IMR-90 (cell line): ENCODE measurements at regions not wholly inside any gene's neighbourhood (a gene's known extent, or its start where the extent isn't known, plus 50 kb on each side); places are given as distances from the start of the nearest gene placed in this dataset.

Experiments used
- ATAC-seq: fragments of 200-7000 bp; cut with Tn5 transposase; 2 replicates; pipeline ENCODE4 v1.9.1; 2020; ENCODE audit warnings: low read depth, mild to moderate bottlenecking, moderate library complexity
- BruUV-seq: library from RNA; stranded (reverse); fragments of 400-500 nt; replicated peaks from 2 replicates; lab custom pipeline; 2021; lab: Mats Ljungman, UMichigan
- CTCF ChIA-PET: fragments of 300-600 bp; formaldehyde crosslinking; extraction: SDS; loops from one replicate; lab custom pipeline; 2021; ENCODE audit warnings: antibody characterized with exemption; lab: Yijun Ruan, JAX
- POLR2A ChIA-PET: fragments of 300-600 bp; sonication (Branson Sonifier 250); formaldehyde crosslinking; loops from one replicate; lab custom pipeline; 2022; ENCODE audit warnings: antibody characterized with exemption; ENCODE audit not compliant: unreplicated experiment; lab: Charles Lee
- DNase-seq: peaks from one replicate; pipeline ENCODE4 v3.0.0; 2013
- H2AFZ ChIP-seq: replicated peaks from 2 replicates; pipeline ENCODE3; 2013; ENCODE audit warnings: low read length, mild to moderate bottlenecking; ENCODE audit not compliant: poor library complexity
- H2AK5ac ChIP-seq: 2 replicates; pipeline ENCODE4 v1.6.1; 2013; ENCODE audit warnings: low read depth, low read length, inconsistent platforms
- H2AK9ac ChIP-seq: replicated peaks from 2 replicates; pipeline ENCODE3; 2013; ENCODE audit warnings: mild to moderate bottlenecking, low read depth, low read length, moderate library complexity; ENCODE audit not compliant: poor library complexity
- H2BK120ac ChIP-seq: 2 replicates; pipeline ENCODE4 v1.6.1; 2013; ENCODE audit warnings: low read depth, low read length, inconsistent platforms
- H2BK15ac ChIP-seq: 3 replicates; pipeline ENCODE4 v1.6.1; 2013; ENCODE audit warnings: low read depth, low read length, inconsistent platforms
- H2BK20ac ChIP-seq: 2 replicates; pipeline ENCODE4 v1.6.1; 2013; ENCODE audit warnings: low read depth, mild to moderate bottlenecking, inconsistent platforms, low read length, moderate library complexity
- H2BK5ac ChIP-seq: 2 replicates; pipeline ENCODE4 v1.6.1; 2013; ENCODE audit warnings: mild to moderate bottlenecking, low read depth, low read length, inconsistent platforms; ENCODE audit not compliant: poor library complexity, severe bottlenecking
- H3K14ac ChIP-seq: replicated peaks from 2 replicates; pipeline ENCODE4 v1.6.1; 2013; ENCODE audit warnings: low read depth, low read length, inconsistent platforms
- H3K18ac ChIP-seq: 2 replicates; pipeline ENCODE4 v1.6.1; 2013; ENCODE audit warnings: low read depth, low read length, control low read depth
- H3K23ac ChIP-seq: 2 replicates; pipeline ENCODE4 v1.6.1; 2013; ENCODE audit warnings: low read depth, low read length, inconsistent platforms
- H3K27ac ChIP-seq: 2 replicates; pipeline ENCODE4 v1.5.1; 2013; ENCODE audit warnings: mild to moderate bottlenecking, control low read depth, low read length; ENCODE audit not compliant: insufficient read depth
- H3K27me3 ChIP-seq: 2 replicates; pipeline ENCODE4 v1.6.1; 2013; ENCODE audit warnings: low read length; ENCODE audit not compliant: control insufficient read depth, insufficient read depth
- H3K36me3 ChIP-seq: 2 replicates; pipeline ENCODE4 v1.6.1; 2013; ENCODE audit warnings: low read length, mixed read lengths; ENCODE audit not compliant: control insufficient read depth, insufficient read depth
- H3K4ac ChIP-seq: 2 replicates; pipeline ENCODE4 v1.6.1; 2013; ENCODE audit warnings: low read depth, low read length, inconsistent platforms
- H3K4me1 ChIP-seq: 2 replicates; pipeline ENCODE4 v1.6.1; 2013; ENCODE audit warnings: low read length, mixed read lengths; ENCODE audit not compliant: control insufficient read depth, insufficient read depth
- H3K4me2 ChIP-seq: 2 replicates; pipeline ENCODE4 v1.6.1; 2013; ENCODE audit warnings: low read depth, mild to moderate bottlenecking, control low read depth, low read length, moderate library complexity
- H3K4me3 ChIP-seq: 2 replicates; pipeline ENCODE4 v1.5.1; 2013; ENCODE audit warnings: low read depth, mild to moderate bottlenecking, control low read depth, low read length, moderate library complexity; ENCODE audit not compliant: insufficient read depth
- H3K56ac ChIP-seq: 2 replicates; pipeline ENCODE4 v1.6.1; 2013; ENCODE audit warnings: low read length, inconsistent platforms; ENCODE audit not compliant: insufficient read depth; ENCODE audit errors: extremely low read depth
- H3K79me1 ChIP-seq, 2 experiments: 2 replicates each; pipeline ENCODE4 v1.6.1; 2013; ENCODE audit warnings: low read length in 2 of 2, inconsistent platforms in 1 of 2, low read depth in 1 of 2
- H3K9ac ChIP-seq: 2 replicates; pipeline ENCODE4 v1.6.1; 2013; ENCODE audit warnings: low read depth, low read length, control low read depth
- H3K9me1 ChIP-seq: 2 replicates; pipeline ENCODE4 v1.6.1; 2013; ENCODE audit warnings: low read length, inconsistent platforms; ENCODE audit not compliant: insufficient read depth
- H3K9me3 ChIP-seq: 2 replicates; pipeline ENCODE4 v1.6.1; 2013; ENCODE audit warnings: low read length; ENCODE audit not compliant: control insufficient read depth, insufficient read depth
- H4K20me1 ChIP-seq: 2 replicates; pipeline ENCODE4 v1.6.1; 2013; ENCODE audit warnings: low read length, inconsistent platforms; ENCODE audit not compliant: insufficient read depth
- H4K5ac ChIP-seq: 2 replicates; pipeline ENCODE4 v1.6.1; 2013; ENCODE audit warnings: mild to moderate bottlenecking, low read depth, low read length, control low read depth
- H4K8ac ChIP-seq, 2 experiments: 2 replicates each; pipeline ENCODE4 v1.6.1; 2013; ENCODE audit warnings: low read depth in 2 of 2, low read length in 2 of 2, control low read depth in 1 of 2, inconsistent platforms in 1 of 2
- H4K91ac ChIP-seq: 2 replicates; pipeline ENCODE4 v1.6.1; 2013; ENCODE audit warnings: low read depth, low read length, inconsistent platforms; ENCODE audit not compliant: insufficient read depth
- FOS ChIP-seq: fragments of 150-350 bp; IDR thresholded peaks from 2 replicates; pipeline ENCODE4 v1.6.1; 2016; ENCODE audit warnings: low read depth, low read length
- MAZ ChIP-seq: IDR thresholded peaks from 2 replicates; pipeline ENCODE4 v1.6.1; 2012; ENCODE audit warnings: low read depth, mild to moderate bottlenecking, low read length, improper control_type of control experiment, moderate library complexity, borderline replicate concordance
- MXI1 ChIP-seq: IDR thresholded peaks from 2 replicates; pipeline ENCODE4 v1.6.1; 2012; ENCODE audit warnings: low read depth, mild to moderate bottlenecking, low read length, moderate library complexity, borderline replicate concordance
- RAD21 ChIP-seq: IDR thresholded peaks from 2 replicates; pipeline ENCODE4 v1.6.1; 2012; ENCODE audit warnings: low read length, improper control_type of control experiment
- RCOR1 ChIP-seq: IDR thresholded peaks from 2 replicates; pipeline ENCODE4 v1.6.1; 2012; ENCODE audit warnings: mild to moderate bottlenecking, low read length, improper control_type of control experiment; ENCODE audit not compliant: insufficient replicate concordance
- RFX5 ChIP-seq: IDR thresholded peaks from 2 replicates; pipeline ENCODE4 v1.8.0; 2012; ENCODE audit warnings: low read depth, mild to moderate bottlenecking, low read length, moderate library complexity
- USF2 ChIP-seq: fragments of 150-350 bp; IDR thresholded peaks from 2 replicates; pipeline ENCODE4 v1.6.1; 2017; ENCODE audit warnings: mild to moderate bottlenecking, antibody characterized with exemption, low read length, low read depth
- WGBS, 2 experiments: methylation state at CpG; one replicate each; pipeline versions ENCODE4 v1.1.5 to v1.1.7; 2013; ENCODE audit warnings: missing lambda C conversion rate in 2 of 2; ENCODE audit not compliant: insufficient read length in 1 of 2; ENCODE audit errors: extremely low coverage in 2 of 2; 5-methylcytosine and 5-hydroxymethylcytosine counted together
- dilution Hi-C: fragments of 300-500 bp; cut with HindIII; formaldehyde crosslinking; loops from one replicate; pipeline ENCODE4 v1.14.3; 2018; ENCODE audit warnings: low sequenced_read_pairs; ENCODE audit not compliant: unreplicated experiment
- in situ Hi-C: fragments of 300-500 bp; cut with MboI; formaldehyde crosslinking; loops from 3 replicates; pipeline ENCODE4 v1.14.3; 2019; ENCODE audit warnings: low sequenced_read_pairs, inconsistent platforms, mixed read lengths
- intact Hi-C: fragments of 100-400 bp; cut with micrococcal nuclease; formaldehyde crosslinking; loops from 2 replicates; pipeline ENCODE4 v1.10.0; 2022
- TF ChIP-seq, protein P1 (sequence below): fragments of 150-350 bp; IDR thresholded peaks from 2 replicates; pipeline ENCODE4 v1.6.1; 2016; ENCODE audit warnings: low read depth, mild to moderate bottlenecking, low read length, moderate library complexity, borderline replicate concordance
- TF ChIP-seq, protein P2 (sequence below): conservative IDR thresholded peaks from 2 replicates; pipeline ENCODE4 v1.5.1; 2012; ENCODE audit warnings: mild to moderate bottlenecking, low read depth, low read length, improper control_type of control experiment

GRCh38 chr3:61420136-61420759 lies 141.1 kb upstream of the PTPRG start:
- no peaks in the 10 kb centered on the region for H3K4me1 ChIP-seq
- TF ChIP-seq RCOR1 (no peak), RFX5 (no peak), MAZ (no peak), MXI1 (no peak), RAD21 (no peak), USF2 (no peak), FOS (no peak)
- TF ChIP-seq, protein P1, sequence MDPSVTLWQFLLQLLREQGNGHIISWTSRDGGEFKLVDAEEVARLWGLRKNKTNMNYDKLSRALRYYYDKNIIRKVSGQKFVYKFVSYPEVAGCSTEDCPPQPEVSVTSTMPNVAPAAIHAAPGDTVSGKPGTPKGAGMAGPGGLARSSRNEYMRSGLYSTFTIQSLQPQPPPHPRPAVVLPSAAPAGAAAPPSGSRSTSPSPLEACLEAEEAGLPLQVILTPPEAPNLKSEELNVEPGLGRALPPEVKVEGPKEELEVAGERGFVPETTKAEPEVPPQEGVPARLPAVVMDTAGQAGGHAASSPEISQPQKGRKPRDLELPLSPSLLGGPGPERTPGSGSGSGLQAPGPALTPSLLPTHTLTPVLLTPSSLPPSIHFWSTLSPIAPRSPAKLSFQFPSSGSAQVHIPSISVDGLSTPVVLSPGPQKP = no peak
- TF ChIP-seq, protein P2, sequence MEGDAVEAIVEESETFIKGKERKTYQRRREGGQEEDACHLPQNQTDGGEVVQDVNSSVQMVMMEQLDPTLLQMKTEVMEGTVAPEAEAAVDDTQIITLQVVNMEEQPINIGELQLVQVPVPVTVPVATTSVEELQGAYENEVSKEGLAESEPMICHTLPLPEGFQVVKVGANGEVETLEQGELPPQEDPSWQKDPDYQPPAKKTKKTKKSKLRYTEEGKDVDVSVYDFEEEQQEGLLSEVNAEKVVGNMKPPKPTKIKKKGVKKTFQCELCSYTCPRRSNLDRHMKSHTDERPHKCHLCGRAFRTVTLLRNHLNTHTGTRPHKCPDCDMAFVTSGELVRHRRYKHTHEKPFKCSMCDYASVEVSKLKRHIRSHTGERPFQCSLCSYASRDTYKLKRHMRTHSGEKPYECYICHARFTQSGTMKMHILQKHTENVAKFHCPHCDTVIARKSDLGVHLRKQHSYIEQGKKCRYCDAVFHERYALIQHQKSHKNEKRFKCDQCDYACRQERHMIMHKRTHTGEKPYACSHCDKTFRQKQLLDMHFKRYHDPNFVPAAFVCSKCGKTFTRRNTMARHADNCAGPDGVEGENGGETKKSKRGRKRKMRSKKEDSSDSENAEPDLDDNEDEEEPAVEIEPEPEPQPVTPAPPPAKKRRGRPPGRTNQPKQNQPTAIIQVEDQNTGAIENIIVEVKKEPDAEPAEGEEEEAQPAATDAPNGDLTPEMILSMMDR = no peak
- H4K20me1 ChIP-seq = no peaks in the 10 kb centered on the region
- no peak overlapping the region for H3K4me3 ChIP-seq
- H4K8ac ChIP-seq = no peak overlapping the region
- no peak overlapping the region for H2BK15ac ChIP-seq
- no peak overlapping the region for H3K23ac ChIP-seq
- DNase-seq (no peak), ATAC-seq (no peak)
- H3K36me3 ChIP-seq = no peaks in the 10 kb centered on the region
- no peak overlapping the region for H4K91ac ChIP-seq
- H3K18ac ChIP-seq = no peak overlapping the region
- 25% methylated on average over 1 of the region's 4 CpGs; no CpG with 5 or more reads in 1 of the 2 experiments for WGBS, 2 experiments
- ChIA-PET POLR2A (no interaction called here), CTCF (no interaction called here)
- H3K4me2 ChIP-seq = no peak overlapping the region
- no peaks in the 10 kb centered on the region for H3K9me3 ChIP-seq
- H3K14ac ChIP-seq = no peak overlapping the region
- no peak overlapping the region for H2BK20ac ChIP-seq
- no peak overlapping the region for H3K27ac ChIP-seq
- dilution Hi-C loops (no loop called here), in situ Hi-C loops (no loop called here), intact Hi-C loops (no loop called here)
- no peaks in the 10 kb centered on the region for H3K9me1 ChIP-seq
- no peak overlapping the region for H2AFZ ChIP-seq
- no peak overlapping the region for H4K5ac ChIP-seq
- no peak overlapping the region for H2AK9ac ChIP-seq
- H2BK5ac ChIP-seq = no peak overlapping the region
- H3K4ac ChIP-seq = no peak overlapping the region
- no peak overlapping the region for H3K9ac ChIP-seq
- no peak overlapping the region for H3K56ac ChIP-seq
- no peaks in the 10 kb centered on the region for H3K27me3 ChIP-seq
- no peak overlapping the region for H2BK120ac ChIP-seq
- no peak overlapping the region for H2AK5ac ChIP-seq
- no peaks in the 10 kb centered on the region for H3K79me1 ChIP-seq
- no TSS peak for BruUV-seq
